MM.1S (cell line): ENCODE measurements at regions not wholly inside any gene's neighbourhood (a gene's known extent, or its start where the extent isn't known, plus 50 kb on each side); places are given as distances from the start of the nearest gene placed in this dataset.

ENCODE experiments used
- DNase-seq: peaks from one replicate; pipeline ENCODE4 v3.0.0-alpha.2; 2015
- H2AFZ ChIP-seq: fragments of 300-600 bp; sonication (generic); 2 replicates; pipeline ENCODE4 v1.6.0; 2016; ENCODE audit warnings: antibody characterized with exemption, low read length
- H3F3A ChIP-seq: fragments of 300-600 bp; sonication (generic); 2 replicates; pipeline ENCODE4 v1.6.1; 2016; ENCODE audit warnings: mild to moderate bottlenecking, antibody characterized with exemption, low read length, moderate library complexity, mixed read lengths; ENCODE audit not compliant: insufficient read depth
- H3K27ac ChIP-seq: fragments of 300-600 bp; sonication (generic); 2 replicates; pipeline ENCODE4 v1.5.1; 2016; ENCODE audit warnings: mild to moderate bottlenecking, low read length
- H3K27me3 ChIP-seq: fragments of 300-600 bp; sonication (generic); replicated peaks from 2 replicates; pipeline ENCODE4 v1.6.0; 2016; ENCODE audit warnings: low read length; ENCODE audit not compliant: insufficient read depth
- H3K36me3 ChIP-seq: fragments of 300-600 bp; sonication (generic); replicated peaks from 2 replicates; pipeline ENCODE4 v1.6.1; 2016; ENCODE audit warnings: mild to moderate bottlenecking, low read length, mixed read lengths; ENCODE audit not compliant: insufficient read depth
- H3K4me1 ChIP-seq: fragments of 300-600 bp; sonication (generic); 2 replicates; pipeline ENCODE4 v1.6.1; 2016; ENCODE audit warnings: low read length, mixed read lengths
- H3K4me2 ChIP-seq: fragments of 300-600 bp; sonication (generic); 2 replicates; pipeline ENCODE4 v1.6.0; 2016; ENCODE audit warnings: low read depth, low read length
- H3K4me3 ChIP-seq: fragments of 300-600 bp; sonication (generic); 2 replicates; pipeline ENCODE4 v1.5.1; 2016; ENCODE audit warnings: low read length, mixed read lengths
- H3K79me2 ChIP-seq: fragments of 300-600 bp; sonication (generic); 2 replicates; pipeline ENCODE4 v1.6.1; 2016; ENCODE audit warnings: mixed run types, low read length, mixed read lengths
- H3K9ac ChIP-seq: fragments of 300-600 bp; sonication (generic); 2 replicates; pipeline ENCODE4 v1.6.1; 2016; ENCODE audit warnings: low read length, mixed read lengths
- H3K9me2 ChIP-seq: fragments of 300-600 bp; sonication (generic); replicated peaks from 2 replicates; pipeline ENCODE4 v1.6.1; 2016; ENCODE audit warnings: mild to moderate bottlenecking, low read length, mixed read lengths; ENCODE audit not compliant: insufficient read depth
- H3K9me3 ChIP-seq: fragments of 300-600 bp; sonication (generic); replicated peaks from 2 replicates; pipeline ENCODE4 v1.6.1; 2016; ENCODE audit warnings: mild to moderate bottlenecking, low read length, mixed read lengths; ENCODE audit not compliant: insufficient read depth
- H4K20me1 ChIP-seq: fragments of 300-600 bp; sonication (generic); 2 replicates; pipeline ENCODE4 v1.6.1; 2016; ENCODE audit warnings: mild to moderate bottlenecking, low read length, moderate library complexity, mixed read lengths; ENCODE audit not compliant: insufficient read depth
- CTCF ChIP-seq: fragments of 300-600 bp; sonication (generic); IDR thresholded peaks from 2 replicates; pipeline ENCODE4 v1.5.1; 2016; ENCODE audit warnings: antibody characterized with exemption, low read length, mixed read lengths
- EZH2 ChIP-seq: fragments of 300-600 bp; sonication (generic); optimal IDR thresholded peaks from 2 replicates; pipeline ENCODE3; 2017; ENCODE audit warnings: low read depth, mild to moderate bottlenecking, antibody characterized with exemption, low read length, mixed read lengths
- EZH2phosphoT487 ChIP-seq: fragments of 300-600 bp; sonication (generic); IDR thresholded peaks from 2 replicates; pipeline ENCODE4 v1.6.1; 2018; ENCODE audit warnings: antibody characterized with exemption, low read length

GRCh38 chr10:128972036-128972405, 495.0 kb upstream of the MGMT start:
- H3K4me2 ChIP-seq: no peak overlapping the region
- no peaks in the 10 kb centered on the region for H3F3A ChIP-seq
- no peaks in the 10 kb centered on the region for H3K9me2 ChIP-seq
- no peak overlapping the region for H3K27ac ChIP-seq
- no peak overlapping the region for H3K4me3 ChIP-seq
- no peaks in the 10 kb centered on the region for H3K9me3 ChIP-seq
- H4K20me1 ChIP-seq: no peaks in the 10 kb centered on the region
- H3K4me1 ChIP-seq: no peaks in the 10 kb centered on the region
- H3K9ac ChIP-seq: no peak overlapping the region
- H3K36me3 ChIP-seq: no peaks in the 10 kb centered on the region
- no peaks in the 10 kb centered on the region for H3K27me3 ChIP-seq
- no peak for DNase-seq
- no peak overlapping the region for H2AFZ ChIP-seq
- H3K79me2 ChIP-seq: no peaks in the 10 kb centered on the region
- no peak for TF ChIP-seq EZH2
- no peak for TF ChIP-seq CTCF
- TF ChIP-seq EZH2phosphoT487: no peak

GRCh38 chr10:128973221-128973620, 493.8 kb upstream of the MGMT start:
- DNase-seq: no peak
- no peak overlapping the region for H3K4me2 ChIP-seq

GRCh38 chr10:128976856-128977255, 490.2 kb upstream of the MGMT start:
- H2AFZ ChIP-seq: no peak overlapping the region

More at GRCh38 chr10:128973221-128973620, 493.8 kb upstream of the MGMT start:
- Histone ChIP-seq H4K20me1 (no peaks in the 10 kb centered on the region), H3K4me3 (no peak overlapping the region), H3K9me3 (no peaks in the 10 kb centered on the region), H3K9ac (no peak overlapping the region), H3K27me3 (no peaks in the 10 kb centered on the region), H3K9me2 (no peaks in the 10 kb centered on the region), H3K36me3 (no peaks in the 10 kb centered on the region), H3K79me2 (no peaks in the 10 kb centered on the region), H2AFZ (no peak overlapping the region), H3F3A (no peaks in the 10 kb centered on the region), H3K27ac (no peak overlapping the region), H3K4me1 (no peaks in the 10 kb centered on the region)
- TF ChIP-seq CTCF (no peak), EZH2 (no peak), EZH2phosphoT487 (no peak)

More at GRCh38 chr10:128976856-128977255, 490.2 kb upstream of the MGMT start:
- H3K4me1 ChIP-seq: no peaks in the 10 kb centered on the region
- no peak overlapping the region for H3K4me3 ChIP-seq
- H3K27me3 ChIP-seq: no peaks in the 10 kb centered on the region
- H3K4me2 ChIP-seq: no peak overlapping the region
- H3K27ac ChIP-seq: no peak overlapping the region
- no peaks in the 10 kb centered on the region for H3F3A ChIP-seq
- H3K9me3 ChIP-seq: no peaks in the 10 kb centered on the region; the same call in 1 of the 2 replicates
- no peak overlapping the region for H3K9ac ChIP-seq
- no peaks in the 10 kb centered on the region for H3K36me3 ChIP-seq
- no peak for DNase-seq
- TF ChIP-seq EZH2: no peak
- TF ChIP-seq EZH2phosphoT487: no peak
- TF ChIP-seq CTCF: no peak
- no peaks in the 10 kb centered on the region for H3K79me2 ChIP-seq
- H3K9me2 ChIP-seq: no peaks in the 10 kb centered on the region
- H4K20me1 ChIP-seq: no peaks in the 10 kb centered on the region
